ENCODE measurements at regions not wholly inside any gene's neighbourhood (a gene's known extent, or its start where the extent isn't known, plus 50 kb on each side); places are given as distances from the start of the nearest gene placed in this dataset.

- DNase-seq = no peak
- H3K4me3 Mint-ChIP-seq = no peak overlapping the region
- CTCF ChIA-PET = interaction anchor here (0.6 to 1.3 kb wide), 6 partner anchors 16 to 729 kb away, joined by 3 to 4 read pairs (median 4); no protein-coding TSS in a partner anchor
- POLR2A ChIA-PET = no interaction called here
- H3K9me3 Mint-ChIP-seq = peaks cover 5% of the 10 kb centered on the region
- H3K4me1 Mint-ChIP-seq = no peaks in the 10 kb centered on the region
- no peaks in the 10 kb centered on the region for H3K27me3 Mint-ChIP-seq
- H3K36me3 Mint-ChIP-seq (ENCODE audit: low read depth) = no peaks in the 10 kb centered on the region
- H3K27ac Mint-ChIP-seq = no peak overlapping the region
These were observed 66.0 kb upstream of the HAAO start for GRCh38 chr2:42858140-42859005.

DNA sequence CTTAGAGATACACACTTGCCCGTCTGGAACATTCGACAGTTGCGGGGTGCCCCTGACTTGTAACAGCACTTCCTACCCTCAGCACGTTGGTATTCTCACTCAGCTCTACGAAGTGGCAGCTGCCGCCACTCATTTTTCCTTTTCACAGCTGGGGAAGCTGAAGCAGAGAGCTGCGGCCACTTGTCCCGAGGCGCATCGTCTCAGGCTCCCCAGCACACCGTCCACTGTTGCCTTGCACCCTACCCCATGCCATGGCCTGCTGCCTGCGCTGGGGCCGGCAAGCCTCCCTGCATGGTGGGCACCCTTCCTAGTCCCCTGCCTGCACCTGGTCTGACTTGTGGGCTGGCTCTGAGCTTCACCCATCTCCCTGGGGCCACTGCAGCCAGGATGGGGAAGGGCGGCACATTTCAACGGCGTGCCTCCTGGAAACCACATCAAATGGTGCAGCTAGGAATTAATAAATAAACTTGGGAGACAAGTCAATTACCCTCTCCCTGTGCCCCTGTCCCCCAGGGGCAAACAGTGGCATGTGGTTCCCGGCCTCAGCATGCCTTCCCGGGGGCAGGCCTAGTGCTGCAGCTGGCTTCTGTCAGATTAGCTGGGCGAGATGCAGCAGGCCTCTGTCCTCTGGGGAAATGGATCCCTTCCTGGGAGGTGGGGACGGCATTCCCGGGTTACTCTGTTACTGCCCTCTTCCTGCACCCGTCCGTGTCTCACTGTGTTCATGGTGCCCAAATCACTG lies 64.7 kb upstream of the HAAO start:
- DNase-seq = no peak
- ChIA-PET CTCF (interaction anchor here (0.8 to 1.0 kb wide), 2 partner anchors 14 to 60 kb away, joined by 3 read pairs; no protein-coding TSS in a partner anchor), POLR2A (no interaction called here)
- Mint-ChIP-seq H3K4me3 (no peak overlapping the region), H3K4me1 (no peaks in the 10 kb centered on the region), H3K36me3 (ENCODE audit: low read depth) (no peaks in the 10 kb centered on the region), H3K27ac (no peak overlapping the region), H3K27me3 (no peaks in the 10 kb centered on the region), H3K9me3 (peaks cover 5% of the 10 kb centered on the region)

GRCh38 chr2:42856106-42856860 lies 63.9 kb upstream of the HAAO start:
- H3K9me3 Mint-ChIP-seq = peaks cover 5% of the 10 kb centered on the region
- CTCF ChIA-PET = interaction anchor here (1.0 kb wide), 1 partner anchor 61 kb away, joined by 3 read pairs; no protein-coding TSS in a partner anchor
- H3K4me3 Mint-ChIP-seq = no peak overlapping the region
- no peak overlapping the region for H3K27ac Mint-ChIP-seq
- POLR2A ChIA-PET = no interaction called here
- DNase-seq = no peak
- no peaks in the 10 kb centered on the region for H3K36me3 Mint-ChIP-seq (ENCODE audit: low read depth)
- H3K4me1 Mint-ChIP-seq = no peaks in the 10 kb centered on the region
- no peaks in the 10 kb centered on the region for H3K27me3 Mint-ChIP-seq

DNA sequence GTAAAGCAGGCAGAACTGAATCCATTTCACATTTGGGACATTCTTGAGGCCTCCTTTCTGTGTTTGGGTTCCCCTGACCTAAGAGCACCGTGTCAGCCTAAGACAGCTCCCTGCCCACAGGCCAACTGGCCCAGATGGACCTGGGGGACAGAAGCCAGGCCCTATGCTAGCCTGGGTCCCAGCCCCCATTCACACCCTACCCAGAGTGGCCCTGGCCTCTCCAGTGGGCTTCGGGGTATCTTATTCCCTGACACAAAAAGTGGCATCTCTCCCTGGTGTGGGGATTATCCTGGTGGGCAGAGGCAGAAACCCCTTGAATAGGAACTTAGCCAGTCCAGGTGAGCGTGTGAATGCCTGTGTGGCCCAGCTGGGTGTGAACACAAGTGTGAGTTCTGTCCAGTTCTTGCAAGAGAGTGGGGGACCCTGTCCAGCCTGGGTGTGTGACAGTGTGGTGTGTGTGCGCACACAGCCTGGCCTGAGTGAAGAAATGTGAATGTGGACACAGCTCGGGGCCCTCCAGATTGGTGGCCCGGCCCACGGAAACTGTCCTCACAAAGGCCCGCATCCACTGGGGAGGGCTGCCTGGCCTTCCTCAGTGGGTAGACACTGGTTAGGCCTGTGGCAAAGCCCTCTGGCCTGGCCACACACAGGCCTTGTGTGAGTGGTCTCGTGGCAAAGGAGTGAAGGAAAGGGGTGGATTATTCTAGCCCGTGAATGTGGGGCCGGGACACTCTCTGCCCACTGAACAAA lies 63.0 kb upstream of the HAAO start:
- Mint-ChIP-seq H3K27ac (no peak overlapping the region), H3K36me3 (ENCODE audit: low read depth) (no peaks in the 10 kb centered on the region), H3K4me3 (no peak overlapping the region), H3K4me1 (no peaks in the 10 kb centered on the region), H3K27me3 (no peaks in the 10 kb centered on the region), H3K9me3 (peaks cover 5% of the 10 kb centered on the region)
- POLR2A ChIA-PET = no interaction called here
- CTCF ChIA-PET = no interaction called here
- DNase-seq = no peak

DNA sequence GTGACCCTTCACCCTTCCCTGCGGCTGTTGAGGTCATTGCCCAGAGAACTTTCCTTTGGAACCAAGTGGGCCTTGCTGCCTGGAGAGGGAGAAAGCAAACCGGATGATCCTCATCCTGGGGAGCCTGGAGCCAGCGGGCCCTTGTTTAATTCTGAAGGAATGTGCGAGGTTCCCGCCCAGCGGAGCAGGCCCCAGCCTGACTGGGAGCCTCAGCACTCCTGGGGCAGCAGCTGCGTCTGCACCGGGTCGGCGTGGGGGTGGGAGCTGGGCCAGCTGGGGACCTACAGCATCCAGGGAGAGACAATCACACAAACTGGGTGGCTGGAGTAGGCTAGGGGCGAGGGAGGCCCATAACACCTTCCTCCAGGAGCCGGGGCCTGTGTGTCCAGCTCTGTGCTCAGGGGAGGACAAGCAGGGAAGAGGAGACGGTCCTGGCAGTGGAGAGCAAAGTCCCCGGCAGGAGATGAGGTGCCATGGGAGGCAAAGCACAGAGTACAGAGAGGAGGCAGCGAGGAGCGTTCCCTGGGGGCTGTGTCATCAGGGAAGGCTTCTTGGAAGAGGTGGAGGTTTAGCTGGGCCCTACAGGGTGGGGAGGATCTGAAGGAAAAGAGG lies 61.9 kb upstream of the HAAO start:
- POLR2A ChIA-PET = interaction anchor here (0.6 kb wide), 1 partner anchor 235 kb away, joined by 3 read pairs; no protein-coding TSS in a partner anchor
- no peak overlapping the region for H3K4me3 Mint-ChIP-seq
- H3K4me1 Mint-ChIP-seq = no peaks in the 10 kb centered on the region
- no peaks in the 10 kb centered on the region for H3K27me3 Mint-ChIP-seq
- DNase-seq = no peak
- no peaks in the 10 kb centered on the region for H3K36me3 Mint-ChIP-seq (ENCODE audit: low read depth)
- CTCF ChIA-PET = no interaction called here
- peaks cover 5% of the 10 kb centered on the region for H3K9me3 Mint-ChIP-seq
- H3K27ac Mint-ChIP-seq = no peak overlapping the region

GRCh38 chr2:42853549-42854206 lies 61.3 kb upstream of the HAAO start:
- Mint-ChIP-seq H3K27ac (no peak overlapping the region), H3K4me3 (no peak overlapping the region), H3K36me3 (ENCODE audit: low read depth) (no peaks in the 10 kb centered on the region), H3K4me1 (no peaks in the 10 kb centered on the region), H3K27me3 (no peaks in the 10 kb centered on the region), H3K9me3 (peaks cover 2% of the 10 kb centered on the region)
- ChIA-PET CTCF (no interaction called here), POLR2A (no interaction called here)
- no peak for DNase-seq

DNA sequence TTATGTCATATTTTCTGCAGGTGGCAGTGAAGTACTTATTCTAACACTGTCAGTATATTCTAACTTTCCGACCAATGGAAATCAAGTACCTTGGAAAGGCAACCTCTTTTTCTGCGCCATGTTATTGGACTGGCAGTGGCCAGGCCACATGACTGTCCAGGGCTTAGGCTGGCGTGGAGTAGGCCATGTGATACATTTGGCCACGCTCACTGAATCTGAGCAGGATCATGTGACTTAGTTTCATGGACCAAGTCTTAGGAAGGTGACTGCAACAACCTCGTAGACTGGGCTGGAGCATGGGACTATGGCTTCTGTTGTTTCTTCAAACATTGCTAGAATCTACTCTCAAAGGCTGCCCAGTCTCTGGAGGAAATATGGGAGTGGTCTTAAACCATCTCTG lies 60.4 kb upstream of the HAAO start:
- H3K36me3 Mint-ChIP-seq (ENCODE audit: low read depth) = no peaks in the 10 kb centered on the region
- no peaks in the 10 kb centered on the region for H3K4me1 Mint-ChIP-seq
- DNase-seq = no peak
- H3K27me3 Mint-ChIP-seq = no peaks in the 10 kb centered on the region
- CTCF ChIA-PET = no interaction called here
- no peak overlapping the region for H3K27ac Mint-ChIP-seq
- no peak overlapping the region for H3K4me3 Mint-ChIP-seq
- H3K9me3 Mint-ChIP-seq = no peaks in the 10 kb centered on the region
- POLR2A ChIA-PET = no interaction called here

DNA sequence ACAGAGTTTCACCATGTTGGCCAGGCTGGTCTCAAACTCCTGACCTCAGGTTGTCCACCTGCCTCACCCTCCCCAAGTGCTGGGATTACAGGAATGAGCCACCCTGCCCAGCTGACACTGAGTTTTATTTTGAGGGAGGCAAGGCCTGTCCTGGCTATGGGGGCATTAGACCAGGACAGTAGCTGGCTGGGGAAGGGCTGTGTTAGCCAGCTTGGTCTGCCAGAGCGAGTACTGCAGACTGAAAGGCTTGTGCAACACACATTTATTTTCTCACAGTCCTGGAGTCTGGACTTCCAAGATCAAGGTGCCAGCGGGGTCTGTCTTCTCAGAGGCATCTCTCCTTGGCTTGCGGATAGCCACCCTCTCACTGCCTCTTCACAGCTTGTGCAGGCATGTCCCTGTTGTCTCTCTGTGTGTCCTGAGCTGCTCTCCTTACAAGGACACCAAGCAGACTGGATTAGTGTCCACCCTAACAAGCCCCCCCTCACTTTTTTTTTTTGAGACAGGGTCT lies 59.4 kb upstream of the HAAO start:
- no peaks in the 10 kb centered on the region for H3K27me3 Mint-ChIP-seq
- H3K27ac Mint-ChIP-seq = no peak overlapping the region
- CTCF ChIA-PET = interaction anchor here (0.7 kb wide), 1 partner anchor 42 kb away, joined by 5 read pairs; no protein-coding TSS in a partner anchor
- POLR2A ChIA-PET = no interaction called here
- no peaks in the 10 kb centered on the region for H3K9me3 Mint-ChIP-seq
- H3K36me3 Mint-ChIP-seq (ENCODE audit: low read depth) = no peaks in the 10 kb centered on the region
- H3K4me1 Mint-ChIP-seq = no peaks in the 10 kb centered on the region
- no peak overlapping the region for H3K4me3 Mint-ChIP-seq
- DNase-seq = no peak

DNA sequence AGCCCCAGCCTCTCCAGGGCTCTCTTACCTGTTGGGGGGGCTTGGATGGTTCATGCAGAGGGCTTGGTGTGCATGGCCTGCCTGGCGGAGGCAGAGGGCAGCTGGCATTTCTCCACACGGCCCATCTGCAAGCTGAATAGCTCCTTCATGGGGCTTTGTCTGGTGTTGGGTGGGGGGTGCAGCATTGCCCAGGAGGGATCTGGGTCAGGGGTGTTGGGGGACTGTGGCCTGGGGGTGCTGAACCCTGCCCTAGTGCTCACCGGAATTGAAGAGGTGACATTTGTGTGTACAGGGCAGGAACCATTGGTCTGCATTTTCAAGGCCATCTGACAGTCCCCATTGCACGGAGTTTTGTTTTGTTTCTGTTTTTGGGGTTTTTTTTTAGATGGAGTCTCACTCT lies 58.8 kb upstream of the HAAO start:
- CTCF ChIA-PET = interaction anchor here (0.9 kb wide), 1 partner anchor 11 kb away, joined by 5 read pairs; no protein-coding TSS in a partner anchor

DNA sequence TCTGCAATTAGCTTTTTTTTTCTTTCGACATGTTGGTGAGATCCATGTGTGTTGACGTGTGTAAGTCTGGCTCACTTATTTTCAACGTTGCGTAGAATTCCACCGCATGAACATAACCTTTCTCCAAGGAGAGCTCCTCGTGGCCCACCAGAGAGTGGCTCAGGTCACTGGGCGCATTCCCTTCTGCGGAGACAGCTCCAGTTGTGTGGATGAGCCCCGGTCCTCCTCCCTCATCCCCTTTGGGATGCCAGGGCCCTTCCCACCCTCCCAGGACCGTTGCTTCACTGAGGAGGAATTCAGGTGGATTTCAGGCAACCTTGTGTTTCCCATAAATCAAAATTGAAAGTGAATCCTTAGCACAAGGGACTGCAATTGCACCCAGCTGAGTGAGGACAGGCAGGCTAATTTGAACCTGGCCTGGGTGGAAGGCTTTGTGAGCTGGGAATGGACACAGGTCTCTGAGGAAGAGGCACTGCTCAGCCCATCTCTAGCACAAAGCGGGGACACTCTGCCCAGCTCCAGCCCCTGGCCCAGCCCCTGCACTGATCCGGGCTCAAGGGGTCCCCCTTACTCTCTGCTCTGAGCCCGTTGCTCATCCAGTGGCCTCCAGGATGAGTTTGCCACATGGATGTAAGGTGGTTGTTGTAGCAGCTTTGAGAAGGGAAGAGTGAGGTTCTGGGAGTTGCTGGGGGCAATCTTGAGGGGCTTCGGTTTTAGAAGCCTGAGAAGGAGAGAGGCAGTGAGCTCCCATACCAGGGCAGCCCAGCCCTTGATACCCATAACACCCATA lies 57.8 kb upstream of the HAAO start:
- no peaks in the 10 kb centered on the region for H3K9me3 Mint-ChIP-seq
- H3K27ac Mint-ChIP-seq = no peak overlapping the region
- H3K4me3 Mint-ChIP-seq = no peak overlapping the region
- no peaks in the 10 kb centered on the region for H3K4me1 Mint-ChIP-seq
- DNase-seq = no peak
- no peaks in the 10 kb centered on the region for H3K27me3 Mint-ChIP-seq
- no peaks in the 10 kb centered on the region for H3K36me3 Mint-ChIP-seq (ENCODE audit: low read depth)
- POLR2A ChIA-PET = no interaction called here
- CTCF ChIA-PET = interaction anchor here (0.6 to 0.9 kb wide), 3 partner anchors 8 to 709 kb away, joined by 3 to 5 read pairs (median 3); no protein-coding TSS in a partner anchor

More for the DNA sequence above, 58.8 kb upstream of the HAAO start:
- Mint-ChIP-seq H3K27ac (no peak overlapping the region), H3K9me3 (no peaks in the 10 kb centered on the region), H3K27me3 (no peaks in the 10 kb centered on the region), H3K36me3 (ENCODE audit: low read depth) (no peaks in the 10 kb centered on the region), H3K4me1 (no peaks in the 10 kb centered on the region), H3K4me3 (no peak overlapping the region)
- POLR2A ChIA-PET = no interaction called here
- no peak for DNase-seq

DNA sequence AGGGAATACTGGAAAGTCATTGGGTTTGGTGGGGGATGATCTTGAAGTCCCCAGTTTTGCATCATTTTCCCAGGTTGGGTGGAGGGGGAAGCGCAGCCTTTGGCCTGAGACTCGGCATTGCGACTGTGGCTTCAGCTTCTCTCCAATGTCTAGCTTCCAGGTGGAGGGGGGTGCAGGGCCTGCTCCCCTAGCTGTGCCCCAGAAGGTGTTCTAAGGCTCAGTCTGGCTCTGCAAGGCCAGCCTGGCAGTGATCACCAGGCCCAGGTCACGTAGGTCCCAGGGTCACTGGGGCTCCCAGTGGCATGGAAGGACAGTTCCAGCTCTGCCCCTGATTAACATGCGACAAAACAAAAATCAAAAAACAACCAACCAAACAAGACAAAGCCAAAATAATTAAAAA lies 56.9 kb upstream of the HAAO start:
- ChIA-PET CTCF (interaction anchor here (0.8 to 1.5 kb wide), 2 partner anchors 7 to 10 kb away, joined by 3 to 8 read pairs; no protein-coding TSS in a partner anchor), POLR2A (interaction anchor here (0.7 kb wide), 1 partner anchor 674 kb away, joined by 3 read pairs; no protein-coding TSS in a partner anchor)
- DNase-seq = no peak
- H3K36me3 Mint-ChIP-seq (ENCODE audit: low read depth) = no peaks in the 10 kb centered on the region
- no peak overlapping the region for H3K27ac Mint-ChIP-seq
- no peaks in the 10 kb centered on the region for H3K9me3 Mint-ChIP-seq
- H3K27me3 Mint-ChIP-seq = no peaks in the 10 kb centered on the region
- no peaks in the 10 kb centered on the region for H3K4me1 Mint-ChIP-seq
- H3K4me3 Mint-ChIP-seq = no peak overlapping the region
